Astrocyte (in vitro differentiated cells and primary cell): ENCODE measurements at regions not wholly inside any gene's neighbourhood (a gene's known extent, or its start where the extent isn't known, plus 50 kb on each side); places are given as distances from the start of the nearest gene placed in this dataset.

Source experiments
- DNase-seq: peaks from one replicate; pipeline ENCODE4 v3.0.0-alpha.2; 2010; ENCODE audit warnings: low read depth
- FAIRE-seq: peaks from 2 replicates; lab custom pipeline; 2011; peaks lifted over from hg19 to GRCh38; lab: Jason Lieb, UNC
- H2AFZ ChIP-seq: 2 replicates; pipeline ENCODE4 v1.6.0; 2012; ENCODE audit warnings: low read depth, low read length, inconsistent platforms
- H3K27ac ChIP-seq: 2 replicates; pipeline ENCODE4 v1.5.1; 2011; ENCODE audit warnings: low read depth, low read length, inconsistent platforms
- H3K27me3 ChIP-seq: 2 replicates; pipeline ENCODE4 v1.6.0; 2011; ENCODE audit warnings: low read length, inconsistent platforms; ENCODE audit not compliant: insufficient read depth
- H3K36me3 ChIP-seq: 2 replicates; pipeline ENCODE4 v1.5.1; 2011; ENCODE audit warnings: low read length, inconsistent platforms; ENCODE audit not compliant: insufficient read depth
- H3K4me1 ChIP-seq: 2 replicates; pipeline ENCODE4 v1.5.1; 2011; ENCODE audit warnings: low read length, inconsistent platforms; ENCODE audit not compliant: insufficient read depth
- H3K4me2 ChIP-seq: 2 replicates; pipeline ENCODE4 v1.6.0; 2012; ENCODE audit warnings: low read length, inconsistent platforms
- H3K4me3 ChIP-seq: 2 replicates; pipeline ENCODE4 v1.5.1; 2011; ENCODE audit warnings: low read depth, mild to moderate bottlenecking, low read length, inconsistent platforms; ENCODE audit not compliant: insufficient read depth
- H3K79me2 ChIP-seq: 2 replicates; pipeline ENCODE4 v1.6.0; 2012; ENCODE audit warnings: mild to moderate bottlenecking, low read length, inconsistent platforms; ENCODE audit not compliant: insufficient read depth
- H3K9ac ChIP-seq: 2 replicates; pipeline ENCODE4 v1.6.0; 2012; ENCODE audit warnings: mild to moderate bottlenecking, low read length, inconsistent platforms
- H3K9me3 ChIP-seq: 2 replicates; pipeline ENCODE4 v1.5.1; 2012; ENCODE audit warnings: low read depth, mild to moderate bottlenecking, low read length, inconsistent platforms; ENCODE audit not compliant: insufficient read depth
- H4K20me1 ChIP-seq: 2 replicates; pipeline ENCODE4 v1.6.0; 2012; ENCODE audit warnings: low read length, inconsistent platforms; ENCODE audit not compliant: insufficient read depth
- H3K27ac Mint-ChIP-seq: one replicate; pipeline ENCODE4 v1.8.0; 2021; ENCODE audit warnings: mild to moderate bottlenecking, mixed read lengths; ENCODE audit not compliant: unreplicated experiment
- H3K27me3 Mint-ChIP-seq: one replicate; pipeline ENCODE4 v1.8.0; 2021; ENCODE audit warnings: low read depth, mixed read lengths; ENCODE audit not compliant: unreplicated experiment
- H3K36me3 Mint-ChIP-seq: one replicate; pipeline ENCODE4 v1.8.0; 2021; ENCODE audit warnings: low read depth, mixed read lengths; ENCODE audit not compliant: unreplicated experiment
- H3K4me1 Mint-ChIP-seq: one replicate; pipeline ENCODE4 v1.8.0; 2021; ENCODE audit warnings: low read depth, mixed read lengths; ENCODE audit not compliant: unreplicated experiment
- H3K4me3 Mint-ChIP-seq: one replicate; pipeline ENCODE4 v1.8.0; 2021; ENCODE audit warnings: mild to moderate bottlenecking, moderate library complexity, mixed read lengths; ENCODE audit not compliant: unreplicated experiment
- H3K9me3 Mint-ChIP-seq: one replicate; pipeline ENCODE4 v1.8.0; 2021; ENCODE audit warnings: mild to moderate bottlenecking, mixed read lengths; ENCODE audit not compliant: unreplicated experiment
- EZH2 ChIP-seq: IDR thresholded peaks from 2 replicates; pipeline ENCODE4 v1.6.1; 2012; ENCODE audit warnings: mild to moderate bottlenecking, low read length, inconsistent platforms; ENCODE audit not compliant: insufficient read depth
- TF ChIP-seq, protein P1 (sequence below): IDR thresholded peaks from 2 replicates; pipeline ENCODE4 v1.5.1; 2011; ENCODE audit warnings: low read depth, mild to moderate bottlenecking, inconsistent platforms, low read length, moderate library complexity; ENCODE audit not compliant: insufficient read depth

DNA sequence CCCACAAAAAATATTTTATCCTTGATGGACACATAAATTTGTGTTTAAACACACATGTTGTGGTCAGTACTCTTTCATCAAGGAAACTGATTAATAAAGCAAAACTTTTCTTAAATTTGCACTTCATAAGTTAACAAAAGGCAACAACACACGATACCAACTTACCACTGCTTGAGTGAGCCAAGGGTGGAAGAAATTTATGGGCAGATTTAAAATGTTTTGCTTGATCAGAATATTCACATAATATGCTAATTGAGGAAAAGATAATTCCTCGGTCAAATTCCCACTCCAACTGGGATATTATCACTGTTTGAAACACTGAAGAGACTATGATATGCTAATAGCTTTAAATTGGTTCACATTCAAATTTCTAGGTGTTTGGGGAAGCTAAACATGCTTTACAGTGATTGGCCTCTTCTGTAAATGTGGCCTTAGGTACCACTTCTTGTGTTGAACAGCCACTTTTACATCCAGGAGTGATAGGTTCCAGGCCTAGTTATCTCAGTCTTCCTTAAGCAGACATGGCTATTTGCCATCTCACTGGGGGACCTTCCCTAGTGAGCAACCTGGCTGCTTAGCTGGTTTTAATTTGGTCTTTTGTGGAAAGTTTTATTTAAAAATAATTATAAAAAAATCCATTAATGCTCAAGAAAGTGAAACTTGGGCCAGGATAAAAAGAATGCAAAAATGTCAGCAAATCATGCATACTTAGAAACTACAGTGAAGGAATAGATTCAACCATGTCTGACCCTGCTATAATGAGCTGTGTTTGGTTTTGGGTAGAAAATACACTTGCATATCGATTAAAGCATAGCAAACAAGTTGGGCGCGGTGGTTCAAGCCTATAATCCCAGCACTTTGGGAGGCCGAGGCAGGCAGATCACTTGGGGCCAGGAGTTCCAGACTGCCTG is 221.2 kb upstream of the MAP3K7 start:
- no peaks in the 10 kb centered on the region for H4K20me1 ChIP-seq
- no peak overlapping the region for H3K4me3 ChIP-seq
- Mint-ChIP-seq H3K36me3 (no peaks in the 10 kb centered on the region), H3K27me3 (no peaks in the 10 kb centered on the region), H3K27ac (no peak overlapping the region), H3K4me3 (no peak overlapping the region), H3K4me1 (no peaks in the 10 kb centered on the region), H3K9me3 (no peaks in the 10 kb centered on the region)
- no peaks in the 10 kb centered on the region for H3K9me3 ChIP-seq
- no peak overlapping the region for H3K27ac ChIP-seq
- FAIRE-seq = no peak
- TF ChIP-seq, protein P1, sequence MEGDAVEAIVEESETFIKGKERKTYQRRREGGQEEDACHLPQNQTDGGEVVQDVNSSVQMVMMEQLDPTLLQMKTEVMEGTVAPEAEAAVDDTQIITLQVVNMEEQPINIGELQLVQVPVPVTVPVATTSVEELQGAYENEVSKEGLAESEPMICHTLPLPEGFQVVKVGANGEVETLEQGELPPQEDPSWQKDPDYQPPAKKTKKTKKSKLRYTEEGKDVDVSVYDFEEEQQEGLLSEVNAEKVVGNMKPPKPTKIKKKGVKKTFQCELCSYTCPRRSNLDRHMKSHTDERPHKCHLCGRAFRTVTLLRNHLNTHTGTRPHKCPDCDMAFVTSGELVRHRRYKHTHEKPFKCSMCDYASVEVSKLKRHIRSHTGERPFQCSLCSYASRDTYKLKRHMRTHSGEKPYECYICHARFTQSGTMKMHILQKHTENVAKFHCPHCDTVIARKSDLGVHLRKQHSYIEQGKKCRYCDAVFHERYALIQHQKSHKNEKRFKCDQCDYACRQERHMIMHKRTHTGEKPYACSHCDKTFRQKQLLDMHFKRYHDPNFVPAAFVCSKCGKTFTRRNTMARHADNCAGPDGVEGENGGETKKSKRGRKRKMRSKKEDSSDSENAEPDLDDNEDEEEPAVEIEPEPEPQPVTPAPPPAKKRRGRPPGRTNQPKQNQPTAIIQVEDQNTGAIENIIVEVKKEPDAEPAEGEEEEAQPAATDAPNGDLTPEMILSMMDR = no peak
- TF ChIP-seq EZH2 = no peak
- H2AFZ ChIP-seq = no peak overlapping the region
- no peaks in the 10 kb centered on the region for H3K4me1 ChIP-seq
- H3K79me2 ChIP-seq = no peaks in the 10 kb centered on the region
- no peaks in the 10 kb centered on the region for H3K27me3 ChIP-seq
- no peak overlapping the region for H3K4me2 ChIP-seq
- DNase-seq = no peak
- no peaks in the 10 kb centered on the region for H3K36me3 ChIP-seq
- H3K9ac ChIP-seq = no peak overlapping the region

DNA sequence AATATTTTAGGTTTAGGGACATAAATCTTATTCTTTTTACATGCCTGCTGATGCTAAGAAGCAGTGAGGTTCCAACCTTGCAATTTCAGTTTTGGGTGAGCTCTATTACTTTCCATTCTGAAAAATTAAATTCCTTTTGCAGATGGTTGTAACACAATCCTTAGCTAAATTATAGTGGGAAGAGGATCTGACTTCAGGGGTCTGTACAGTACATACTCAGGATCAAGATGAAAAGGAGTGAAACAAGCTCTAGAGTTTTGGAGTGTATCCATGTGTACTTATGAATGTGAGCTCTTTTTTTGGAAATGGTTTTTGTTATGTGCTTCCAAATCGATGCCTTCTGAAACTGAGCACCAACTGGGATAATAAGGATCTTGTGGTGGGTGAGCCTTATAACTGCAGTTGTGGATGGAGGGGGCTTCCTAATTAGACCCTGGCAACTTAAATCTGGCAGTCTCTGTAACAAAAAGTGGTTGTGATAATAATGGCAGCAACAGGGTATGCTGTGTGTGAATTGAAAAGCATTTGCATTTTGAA is 218.8 kb upstream of the MAP3K7 start:
- no peaks in the 10 kb centered on the region for H3K9me3 Mint-ChIP-seq
- no peaks in the 10 kb centered on the region for H3K9me3 ChIP-seq
- H4K20me1 ChIP-seq = no peaks in the 10 kb centered on the region
- no peak for TF ChIP-seq EZH2
- TF ChIP-seq, protein P1 = no peak
- no peaks in the 10 kb centered on the region for H3K79me2 ChIP-seq
- no peaks in the 10 kb centered on the region for H3K4me1 Mint-ChIP-seq
- no peak overlapping the region for H2AFZ ChIP-seq
- no peak overlapping the region for H3K27ac ChIP-seq
- H3K36me3 ChIP-seq = no peaks in the 10 kb centered on the region
- no peaks in the 10 kb centered on the region for H3K4me1 ChIP-seq
- no peak overlapping the region for H3K4me2 ChIP-seq
- H3K27me3 Mint-ChIP-seq = no peaks in the 10 kb centered on the region
- no peaks in the 10 kb centered on the region for H3K36me3 Mint-ChIP-seq
- no peak for DNase-seq
- H3K4me3 Mint-ChIP-seq = no peak overlapping the region
- H3K4me3 ChIP-seq = no peak overlapping the region
- H3K27me3 ChIP-seq = no peaks in the 10 kb centered on the region
- FAIRE-seq = no peak
- H3K27ac Mint-ChIP-seq = no peak overlapping the region
- H3K9ac ChIP-seq = no peak overlapping the region

DNA sequence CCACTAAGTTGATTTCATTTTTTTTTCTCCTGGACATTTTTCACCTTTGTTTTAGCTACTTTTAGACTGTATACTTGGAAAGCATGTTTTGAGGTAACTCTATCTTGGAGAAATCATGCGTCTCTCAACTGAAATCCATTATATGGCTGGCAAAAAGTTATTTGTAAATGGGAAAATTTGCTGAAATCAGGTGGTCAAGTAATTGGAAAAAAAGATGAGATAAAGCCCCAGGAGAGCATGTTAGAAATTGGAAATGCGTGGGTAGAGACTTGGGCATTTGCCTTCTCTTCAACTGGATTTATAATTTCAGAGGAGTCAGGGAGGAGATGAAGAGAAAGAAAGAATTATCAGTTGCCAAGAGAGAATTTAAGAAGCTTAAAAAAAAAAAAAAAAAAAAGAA is 217.1 kb upstream of the MAP3K7 start:
- H4K20me1 ChIP-seq = no peaks in the 10 kb centered on the region

More for the DNA sequence above, 217.1 kb upstream of the MAP3K7 start:
- FAIRE-seq (no peak), DNase-seq (no peak)
- no peak for TF ChIP-seq EZH2
- TF ChIP-seq, protein P1 = no peak
- peaks cover 1% of the 10 kb centered on the region for H3K9me3 Mint-ChIP-seq
- H3K27me3 Mint-ChIP-seq = no peaks in the 10 kb centered on the region
- Histone ChIP-seq H3K79me2 (no peaks in the 10 kb centered on the region), H3K4me3 (no peak overlapping the region), H2AFZ (no peak overlapping the region), H3K9me3 (no peaks in the 10 kb centered on the region), H3K27ac (no peak overlapping the region), H3K36me3 (no peaks in the 10 kb centered on the region), H3K27me3 (no peaks in the 10 kb centered on the region), H3K4me1 (no peaks in the 10 kb centered on the region), H3K9ac (no peak overlapping the region), H3K4me2 (no peak overlapping the region)
- no peak overlapping the region for H3K27ac Mint-ChIP-seq
- H3K4me3 Mint-ChIP-seq = no peak overlapping the region
- H3K4me1 Mint-ChIP-seq = no peaks in the 10 kb centered on the region
- H3K36me3 Mint-ChIP-seq = no peaks in the 10 kb centered on the region
